ENCODE measurements at regions not wholly inside any gene's neighbourhood (a gene's known extent, or its start where the extent isn't known, plus 50 kb on each side); places are given as distances from the start of the nearest gene placed in this dataset.
"Not testable (repeated sequence)": the region's sequence is repeated elsewhere in the genome, so short reads cannot be mapped to it uniquely, and the experiment has no call there.

- FAIRE-seq (no peak), DNase-seq (ENCODE audit: insufficient read length, low spot score) (no peak)
- TF ChIP-seq POLR2AphosphoS5 (IDR thresholded peaks at IDR 0.05; ENCODE audit: low read depth, low read length), result no peak
- TF ChIP-seq POLR2A (IDR thresholded peaks at IDR 0.05; ENCODE audit: low read depth, low read length), result no peak
- no peak for TF ChIP-seq PAX5 (IDR thresholded peaks at IDR 0.05; ENCODE audit: insufficient read depth, low read length, severe bottlenecking)
- TF ChIP-seq SPI1 (IDR thresholded peaks at IDR 0.05; ENCODE audit: low read depth, low read length), result peak; percentile 87
- TF ChIP-seq POU2F2 (IDR thresholded peaks at IDR 0.05; ENCODE audit: low read depth, low read length), result no peak
Measured at GRCh38 chr2:171266102-171266501, 105.4 kb upstream of the TLK1 start.

DNA sequence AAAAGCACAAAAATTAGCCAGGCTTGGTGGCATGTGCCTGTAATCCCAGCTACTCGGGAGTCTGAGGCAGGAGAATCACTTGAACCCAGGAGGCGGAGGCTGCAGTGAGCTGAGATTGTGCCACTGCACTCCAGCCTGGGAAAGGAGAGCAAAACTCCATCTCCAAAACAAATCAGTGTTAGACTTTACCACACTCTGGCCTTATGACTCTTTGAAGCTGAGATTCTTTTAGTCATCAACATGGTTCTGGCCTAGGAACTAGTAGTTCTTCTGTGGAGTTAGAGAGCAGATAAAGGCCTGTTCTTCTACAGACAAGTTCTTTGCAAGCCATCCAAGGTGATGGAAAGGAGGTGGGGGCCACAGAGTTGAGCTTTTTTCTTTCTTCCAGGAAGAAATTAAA, 100.8 kb upstream of the TLK1 start:
- not testable (repeated sequence) for DNase-seq (ENCODE audit: insufficient read length, low spot score)

DNA sequence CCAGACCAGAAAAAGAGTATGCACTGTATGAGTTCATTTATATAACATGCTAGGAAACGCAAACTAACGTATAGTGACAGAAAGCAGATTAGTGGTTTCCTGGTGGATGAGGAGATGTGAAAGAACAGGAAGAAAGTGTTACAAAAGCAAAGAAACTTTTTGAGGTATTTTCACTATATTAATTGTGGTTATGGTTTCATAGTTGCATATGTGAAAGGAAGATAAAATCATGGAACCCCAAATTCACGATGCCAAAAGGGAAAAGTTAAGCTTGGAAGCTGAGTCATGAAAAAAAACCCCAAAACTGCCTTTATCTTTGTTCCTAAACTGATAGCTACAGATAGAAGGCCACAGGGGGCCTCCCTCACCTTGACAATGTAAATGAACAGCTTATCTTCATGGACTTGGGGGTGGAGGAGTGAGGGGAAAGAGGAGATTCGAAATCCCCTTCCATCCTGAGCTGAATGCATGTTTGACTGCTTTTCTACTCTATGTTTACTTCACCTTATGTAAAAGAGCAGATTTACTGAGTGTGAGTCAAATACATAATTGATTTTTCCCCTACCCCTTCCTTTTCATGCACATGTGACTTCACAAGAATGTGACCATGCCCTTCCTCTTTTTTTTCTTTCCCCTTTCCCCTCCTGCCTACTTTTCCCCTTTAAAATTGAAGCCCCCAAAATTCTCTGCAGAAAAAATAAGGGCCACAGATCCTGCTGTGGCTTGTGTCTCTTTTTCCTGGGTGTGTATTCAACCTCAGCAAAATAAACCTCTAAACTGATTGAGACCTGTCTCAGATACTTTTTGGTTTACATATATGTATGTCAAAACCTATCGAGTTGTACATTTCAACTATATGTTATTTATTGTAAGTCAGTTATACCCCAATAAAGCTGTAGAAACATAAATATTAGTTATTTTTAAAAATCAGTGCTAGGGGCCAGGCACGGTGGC, 100.1 kb upstream of the TLK1 start:
- TF ChIP-seq POLR2A (IDR thresholded peaks at IDR 0.05; ENCODE audit: low read depth, low read length) (no peak), TAF1 (IDR thresholded peaks at IDR 0.05; ENCODE audit: low read depth, low read length) (no peak), POU2F2 (IDR thresholded peaks at IDR 0.05; ENCODE audit: low read depth, low read length) (peak; percentile 63; the same call in 1 of the 2 replicates), PAX5 (IDR thresholded peaks at IDR 0.05; ENCODE audit: insufficient read depth, low read length, severe bottlenecking) (no peak), POLR2AphosphoS5 (IDR thresholded peaks at IDR 0.05; ENCODE audit: low read depth, low read length) (no peak), SPI1 (IDR thresholded peaks at IDR 0.05; ENCODE audit: low read depth, low read length) (peak; percentile 83)
- FAIRE-seq, result peak; percentile 89
- no peak for DNase-seq (ENCODE audit: insufficient read length, low spot score)

More for the DNA sequence above, 100.8 kb upstream of the TLK1 start:
- not testable (repeated sequence) for FAIRE-seq

DNA sequence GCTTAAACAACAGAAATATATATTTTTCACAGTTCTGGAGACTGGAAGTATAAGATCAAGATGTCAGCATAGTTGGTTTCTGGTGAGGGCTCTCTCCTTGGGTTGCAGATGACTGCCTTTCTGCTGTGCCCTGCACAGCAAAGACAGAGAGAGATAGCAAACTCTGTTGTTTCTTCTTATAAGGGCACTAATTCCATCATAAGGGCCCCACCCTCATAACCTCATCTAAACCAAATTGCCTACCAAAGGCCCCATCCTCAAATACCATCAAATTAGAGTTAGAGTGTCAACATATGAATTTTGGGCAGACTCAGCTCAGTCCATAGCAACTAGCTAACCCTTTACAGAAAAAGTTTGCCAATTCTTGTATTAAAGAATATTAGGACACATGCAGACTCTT, 94.0 kb upstream of the TLK1 start:
- TF ChIP-seq TAF1 (IDR thresholded peaks at IDR 0.05; ENCODE audit: low read depth, low read length), result no peak
- TF ChIP-seq POLR2AphosphoS5 (IDR thresholded peaks at IDR 0.05; ENCODE audit: low read depth, low read length), result no peak
- TF ChIP-seq POU2F2 (IDR thresholded peaks at IDR 0.05; ENCODE audit: low read depth, low read length), result no peak
- no peak for TF ChIP-seq POLR2A (IDR thresholded peaks at IDR 0.05; ENCODE audit: low read depth, low read length)
- no peak for TF ChIP-seq PAX5 (IDR thresholded peaks at IDR 0.05; ENCODE audit: insufficient read depth, low read length, severe bottlenecking)
- no peak for TF ChIP-seq SPI1 (IDR thresholded peaks at IDR 0.05; ENCODE audit: low read depth, low read length)
- no peak for FAIRE-seq
- DNase-seq (ENCODE audit: insufficient read length, low spot score), result no peak

DNA sequence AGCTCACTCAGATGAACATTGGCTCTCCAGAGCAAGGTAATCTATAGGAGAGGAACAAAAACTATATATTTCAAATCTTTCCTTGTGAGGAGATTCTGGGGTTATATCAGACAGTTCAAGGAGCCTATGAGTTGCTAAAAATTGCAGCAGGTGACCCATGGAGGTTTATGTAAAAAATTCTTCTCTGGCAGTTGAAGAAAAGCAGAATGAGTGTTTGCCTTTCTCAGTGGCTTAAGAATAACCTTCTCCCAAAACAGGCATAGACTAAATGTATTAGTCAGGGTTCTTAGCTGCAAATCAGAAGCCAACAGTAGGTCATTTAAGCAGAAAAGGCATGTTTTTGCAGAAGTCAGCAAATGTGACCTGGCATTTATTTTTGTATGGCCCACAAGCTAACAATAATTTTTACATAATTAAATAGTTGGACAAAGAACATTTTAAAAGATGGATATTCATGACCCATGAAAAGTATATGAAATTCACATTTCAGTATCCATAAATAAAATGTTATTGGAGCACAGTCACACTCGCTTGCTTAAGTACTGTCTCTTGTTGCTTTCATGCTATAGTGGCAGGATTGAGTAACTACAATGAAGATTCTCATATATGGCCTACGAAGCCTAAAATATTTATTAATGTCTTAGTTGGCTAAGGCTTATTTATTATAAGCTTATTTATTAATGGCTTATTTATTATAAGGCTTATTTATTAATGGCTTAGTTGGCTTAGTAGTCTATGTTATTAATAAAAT, 93.4 kb upstream of the TLK1 start:
- no peak for FAIRE-seq
- DNase-seq (ENCODE audit: insufficient read length, low spot score), result no peak
- TF ChIP-seq TAF1 (IDR thresholded peaks at IDR 0.05; ENCODE audit: low read depth, low read length) (no peak), POLR2AphosphoS5 (IDR thresholded peaks at IDR 0.05; ENCODE audit: low read depth, low read length) (no peak)

GRCh38 chr2:171253279-171253678, 92.6 kb upstream of the TLK1 start:
- DNase-seq (ENCODE audit: insufficient read length, low spot score), result no peak
- no peak for FAIRE-seq
- TF ChIP-seq POLR2A (IDR thresholded peaks at IDR 0.05; ENCODE audit: low read depth, low read length), result no peak
- no peak for TF ChIP-seq POU2F2 (IDR thresholded peaks at IDR 0.05; ENCODE audit: low read depth, low read length)
- no peak for TF ChIP-seq PAX5 (IDR thresholded peaks at IDR 0.05; ENCODE audit: insufficient read depth, low read length, severe bottlenecking)

- FAIRE-seq (no peak), DNase-seq (ENCODE audit: insufficient read length, low spot score) (no peak)
- TF ChIP-seq POLR2A (IDR thresholded peaks at IDR 0.05; ENCODE audit: low read depth, low read length) (no peak), POLR2AphosphoS5 (IDR thresholded peaks at IDR 0.05; ENCODE audit: low read depth, low read length) (no peak), POU2F2 (IDR thresholded peaks at IDR 0.05; ENCODE audit: low read depth, low read length) (no peak), SPI1 (IDR thresholded peaks at IDR 0.05; ENCODE audit: low read depth, low read length) (no peak), TAF1 (IDR thresholded peaks at IDR 0.05; ENCODE audit: low read depth, low read length) (no peak), PAX5 (IDR thresholded peaks at IDR 0.05; ENCODE audit: insufficient read depth, low read length, severe bottlenecking) (no peak)
Measured at GRCh38 chr2:171249689-171250088, 89.0 kb upstream of the TLK1 start.

- peak; percentile 90 for TF ChIP-seq SPI1 (IDR thresholded peaks at IDR 0.05; ENCODE audit: low read depth, low read length)
- no peak; the same call in 1 of the 2 replicates for TF ChIP-seq TAF1 (IDR thresholded peaks at IDR 0.05; ENCODE audit: low read depth, low read length)
- TF ChIP-seq POU2F2 (IDR thresholded peaks at IDR 0.05; ENCODE audit: low read depth, low read length), result no peak
- TF ChIP-seq POLR2AphosphoS5 (IDR thresholded peaks at IDR 0.05; ENCODE audit: low read depth, low read length), result no peak
- no peak for TF ChIP-seq POLR2A (IDR thresholded peaks at IDR 0.05; ENCODE audit: low read depth, low read length)
- TF ChIP-seq PAX5 (IDR thresholded peaks at IDR 0.05; ENCODE audit: insufficient read depth, low read length, severe bottlenecking), result no peak
- no peak for DNase-seq (ENCODE audit: insufficient read length, low spot score)
- peak; percentile 66 for FAIRE-seq
Measured at GRCh38 chr2:171247741-171248662, 87.3 kb upstream of the TLK1 start.

Measured in GM12891 (cell line).